A549 (cell line): ENCODE measurements at regions not wholly inside any gene's neighbourhood (a gene's known extent, or its start where the extent isn't known, plus 50 kb on each side); places are given as distances from the start of the nearest gene placed in this dataset.

Experiments used
- ATAC-seq, 2 experiments: fragments of 200-7000 bp in 1 of 2; fragments of >200 bp in 1 of 2; cut with Nextera tagmentation in 1 of 2; cut with Tn5 transposase in 1 of 2; 3 replicates each; pipeline versions ENCODE4 v1.8.0 to v1.9.1; 2018 to 2020; ENCODE audit warnings: mild to moderate bottlenecking in 1 of 2, moderate library complexity in 1 of 2
- CTCF ChIA-PET: fragments of 300-600 bp; sonication (Branson Sonifier 250); formaldehyde crosslinking; extraction: SDS; loops from one replicate; lab custom pipeline; 2021; ENCODE audit warnings: antibody characterized with exemption, inconsistent platforms; lab: Yijun Ruan, JAX
- POLR2A ChIA-PET: fragments of 350-600 bp; formaldehyde crosslinking; extraction: SDS; loops from one replicate; lab custom pipeline; 2021; ENCODE audit warnings: antibody characterized with exemption, inconsistent platforms; lab: Yijun Ruan, JAX
- DNase-seq, 2 experiments: peaks; one replicate each; pipeline versions ENCODE4 v3.0.0 to v3.0.0-alpha.2; 2011 to 2016; ENCODE audit warnings: low read depth in 1 of 2, low spot score in 1 of 2
- FAIRE-seq: peaks from 2 replicates; lab custom pipeline; 2011; peaks lifted over from hg19 to GRCh38; lab: Jason Lieb, UNC
- H3K27ac ChIP-seq, 2 experiments: fragments of >200 bp; sonication (Bioruptor Twin); formaldehyde crosslinking; 3 replicates each; pipeline ENCODE4 v1.5.1; 2016 to 2017
- H3K4me1 ChIP-seq: fragments of >200 bp; sonication (Bioruptor Twin); formaldehyde crosslinking; 3 replicates; pipeline ENCODE4 v1.6.1; 2016
- H3K4me2 ChIP-seq: fragments of >200 bp; sonication (Bioruptor Twin); formaldehyde crosslinking; 3 replicates; pipeline ENCODE4 v1.6.1; 2016
- H3K4me3 ChIP-seq: fragments of >200 bp; sonication (Bioruptor Twin); formaldehyde crosslinking; 3 replicates; pipeline ENCODE4 v1.5.1; 2016
- H3K9me3 ChIP-seq: fragments of >200 bp; sonication (Bioruptor Twin); formaldehyde crosslinking; 3 replicates; pipeline ENCODE4 v1.6.1; 2016
- ATOH8 ChIP-seq: fragments of 250-450 bp; sonication (Bioruptor Pico); IDR thresholded peaks from 2 replicates; pipeline ENCODE4 v1.5.0; 2020; ENCODE audit warnings: low read depth, mild to moderate bottlenecking, moderate library complexity
- CBX2 ChIP-seq: fragments of 200-600 bp; sonication (generic); IDR thresholded peaks from 2 replicates; pipeline ENCODE4 v1.6.1; 2016; ENCODE audit warnings: low read depth, mild to moderate bottlenecking, borderline replicate concordance
- CEBPB ChIP-seq, 2 experiments: fragments of >200 bp in 1 of 2; sonication (Bioruptor Twin) in 1 of 2; formaldehyde crosslinking in 1 of 2; IDR thresholded peaks; 2 replicates each; pipeline ENCODE4 v1.6.1; 2012 to 2016
- CHD2 ChIP-seq: fragments of 150-350 bp; IDR thresholded peaks from 2 replicates; pipeline ENCODE4 v1.6.1; 2014; ENCODE audit warnings: low read length; ENCODE audit not compliant: partially characterized antibody
- CTCF ChIP-seq: fragments of >200 bp; sonication (Bioruptor Twin); formaldehyde crosslinking; IDR thresholded peaks from 3 replicates; pipeline ENCODE4 v1.5.1; 2016
- ELK1 ChIP-seq: fragments of 150-350 bp; IDR thresholded peaks from 2 replicates; pipeline ENCODE4 v1.6.1; 2014; ENCODE audit warnings: low read depth, mild to moderate bottlenecking, low read length
- FOSB ChIP-seq: fragments of 250-450 bp; sonication (Bioruptor Pico); IDR thresholded peaks from 2 replicates; pipeline ENCODE4 v1.5.0; 2020; ENCODE audit warnings: mild to moderate bottlenecking, moderate library complexity
- FOSL2 ChIP-seq, 2 experiments: fragments of 450-650 bp in 1 of 2; fragments of >200 bp in 1 of 2; sonication (Bioruptor Twin) in 1 of 2; formaldehyde crosslinking; IDR thresholded peaks; 2 replicates each; pipeline versions ENCODE4 v1.5.0 to v1.6.1; 2016 to 2020; ENCODE audit warnings: mild to moderate bottlenecking in 1 of 2, moderate library complexity in 1 of 2
- GATA3 ChIP-seq: IDR thresholded peaks from 2 replicates; pipeline ENCODE4 v1.6.1; 2012; ENCODE audit warnings: borderline replicate concordance
- HDAC2 ChIP-seq: fragments of 200-600 bp; sonication (generic); IDR thresholded peaks from 2 replicates; pipeline ENCODE4 v1.6.1; 2016
- HEYL ChIP-seq: fragments of 250-450 bp; sonication (Bioruptor Pico); IDR thresholded peaks from 2 replicates; pipeline ENCODE4 v1.8.0; 2021; ENCODE audit warnings: mild to moderate bottlenecking, moderate library complexity
- HMGXB4 ChIP-seq: fragments of 250-450 bp; sonication (Bioruptor Pico); IDR thresholded peaks from 2 replicates; pipeline ENCODE4 v1.5.0; 2021; ENCODE audit warnings: mild to moderate bottlenecking, moderate library complexity, borderline replicate concordance
- HOXB5 ChIP-seq: fragments of 250-450 bp; sonication (Bioruptor Pico); IDR thresholded peaks from 2 replicates; pipeline ENCODE4 v1.5.0; 2020; ENCODE audit warnings: mild to moderate bottlenecking, moderate library complexity
- JUN ChIP-seq, 2 experiments: fragments of >200 bp; sonication (Bioruptor Twin); formaldehyde crosslinking; IDR thresholded peaks; 2 replicates in 1 of 2; 3 replicates in 1 of 2; pipeline ENCODE4 v1.6.1; 2016 to 2017
- JUNB ChIP-seq: fragments of >200 bp; sonication (Bioruptor Twin); formaldehyde crosslinking; IDR thresholded peaks from 2 replicates; pipeline ENCODE4 v1.6.1; 2016
- KDM5A ChIP-seq: fragments of 200-600 bp; sonication (generic); IDR thresholded peaks from 2 replicates; pipeline ENCODE4 v1.6.1; 2016; ENCODE audit warnings: antibody characterized with exemption, mild to moderate bottlenecking
- MAFK ChIP-seq: fragments of 450-650 bp; IDR thresholded peaks from 2 replicates; pipeline ENCODE4 v1.6.1; 2014; ENCODE audit not compliant: partially characterized antibody
- MAZ ChIP-seq: fragments of 150-350 bp; IDR thresholded peaks from 2 replicates; pipeline ENCODE4 v1.6.1; 2014; ENCODE audit warnings: antibody characterized with exemption, low read depth, low read length, borderline replicate concordance
- PHF8 ChIP-seq: fragments of 200-600 bp; sonication (generic); IDR thresholded peaks from 2 replicates; pipeline ENCODE4 v1.6.1; 2016; ENCODE audit warnings: low read depth, mild to moderate bottlenecking, antibody characterized with exemption, moderate library complexity, borderline replicate concordance
- POLR2AphosphoS2 ChIP-seq: conservative IDR thresholded peaks from 2 replicates; pipeline ENCODE4 v1.6.1; 2012; ENCODE audit warnings: low read length, improper control_type of control experiment, inconsistent platforms
- RAD21 ChIP-seq, 2 experiments: fragments of >200 bp in 1 of 2; sonication (Bioruptor Twin) in 1 of 2; formaldehyde crosslinking in 1 of 2; IDR thresholded peaks in 1 of 2; conservative IDR thresholded peaks in 1 of 2; 2 replicates in 1 of 2; 3 replicates in 1 of 2; pipeline ENCODE4 v1.6.1; 2012 to 2018; ENCODE audit warnings: inconsistent platforms in 1 of 2
- RARB ChIP-seq: fragments of 250-450 bp; sonication (Bioruptor Pico); IDR thresholded peaks from 2 replicates; pipeline ENCODE4 v1.8.0; 2021; ENCODE audit warnings: mild to moderate bottlenecking, moderate library complexity
- RCOR1 ChIP-seq: fragments of 150-350 bp; IDR thresholded peaks from 2 replicates; pipeline ENCODE4 v1.6.1; 2014; ENCODE audit warnings: antibody characterized with exemption, low read length, low read depth
- REST ChIP-seq: fragments of 200-600 bp; sonication (generic); IDR thresholded peaks from 2 replicates; pipeline ENCODE4 v1.6.1; 2016; ENCODE audit warnings: antibody characterized with exemption, mild to moderate bottlenecking, moderate library complexity
- RNF2 ChIP-seq: fragments of 200-600 bp; sonication (generic); IDR thresholded peaks from 2 replicates; pipeline ENCODE4 v1.6.1; 2016; ENCODE audit warnings: low read depth, mild to moderate bottlenecking, antibody characterized with exemption, moderate library complexity, borderline replicate concordance
- TFCP2L1 ChIP-seq: fragments of 250-450 bp; sonication (Bioruptor Pico); IDR thresholded peaks from 2 replicates; pipeline ENCODE4 v1.5.0; 2021; ENCODE audit warnings: mild to moderate bottlenecking
- TP53 ChIP-seq: fragments of 250-450 bp; sonication (Bioruptor Pico); IDR thresholded peaks from 2 replicates; pipeline ENCODE4 v1.5.0; 2021; ENCODE audit warnings: mild to moderate bottlenecking, moderate library complexity
- ZC3H11A ChIP-seq: fragments of 450-650 bp; IDR thresholded peaks from 2 replicates; pipeline ENCODE4 v1.6.1; 2014; ENCODE audit warnings: antibody characterized with exemption, mild to moderate bottlenecking
- ZNF302 ChIP-seq: fragments of 250-450 bp; sonication (Bioruptor Pico); IDR thresholded peaks from 2 replicates; pipeline ENCODE4 v1.9.0; 2021; ENCODE audit warnings: inconsistent platforms, mild to moderate bottlenecking, moderate library complexity
- ZSCAN20 ChIP-seq: fragments of 250-450 bp; sonication (Bioruptor Pico); IDR thresholded peaks from 2 replicates; pipeline ENCODE4 v1.8.0; 2022; ENCODE audit warnings: mild to moderate bottlenecking, moderate library complexity
- WGBS: methylation state at CpG from one replicate; pipeline ENCODE4 v1.1.6; 2017; ENCODE audit errors: missing lambda C conversion rate; 5-methylcytosine and 5-hydroxymethylcytosine counted together

- TF ChIP-seq JUNB (no peak), ZSCAN20 (no peak), MAFK (no peak), KDM5A (no peak), MAZ (no peak), GATA3 (no peak), HEYL (no peak), CHD2 (no peak), ZC3H11A (no peak), ELK1 (no peak), FOSB (CRISPR knock-in tag) (no peak), RARB (CRISPR knock-in tag) (no peak), POLR2AphosphoS2 (no peak), ATOH8 (CRISPR knock-in tag) (no peak), JUN (IDR thresholded peaks at IDR 0.05) (no peak), RNF2 (no peak), HMGXB4 (CRISPR knock-in tag) (no peak), ZNF302 (CRISPR knock-in tag) (no peak)
- TF ChIP-seq, all 56 proteins: peak for 0
- no peak overlapping the region for H3K4me2 ChIP-seq
- no peak for ATAC-seq
- no peaks in the 10 kb centered on the region for H3K4me1 ChIP-seq
- H3K9me3 ChIP-seq: no peaks in the 10 kb centered on the region
- ChIA-PET CTCF (no interaction called here), POLR2A (no interaction called here)
- 12% methylated on average over 8 of the region's 8 CpGs for WGBS
- H3K27ac ChIP-seq: no peak overlapping the region
- no peak for DNase-seq
- no peak for FAIRE-seq
- H3K4me3 ChIP-seq: no peak overlapping the region
Measured at GRCh38 chr10:64497306-64497705, 976.1 kb downstream of the REEP3 start.

GRCh38 chr10:64501807-64502206, 980.6 kb downstream of the REEP3 start:
- Histone ChIP-seq H3K27ac (no peak overlapping the region), H3K4me1 (no peaks in the 10 kb centered on the region), H3K9me3 (no peaks in the 10 kb centered on the region), H3K4me2 (no peak overlapping the region), H3K4me3 (no peak overlapping the region)
- DNase-seq (no peak), FAIRE-seq (no peak), ATAC-seq (no peak)
- ChIA-PET POLR2A (no interaction called here), CTCF (no interaction called here)
- TF ChIP-seq TFCP2L1 (CRISPR knock-in tag): no peak
- no peak for TF ChIP-seq HDAC2
- no peak for TF ChIP-seq ZNF302 (CRISPR knock-in tag)
- no peak for TF ChIP-seq CTCF
- no peak for TF ChIP-seq CEBPB (IDR thresholded peaks at IDR 0.05)
- no peak for TF ChIP-seq TP53 (CRISPR knock-in tag)
- TF ChIP-seq HEYL: no peak
- TF ChIP-seq HOXB5: no peak
- no peak for TF ChIP-seq FOSL2 (IDR thresholded peaks at IDR 0.05)
- no peak for TF ChIP-seq FOSL2 (CRISPR knock-in tag; IDR thresholded peaks at IDR 0.05)
- no peak for TF ChIP-seq FOSB (CRISPR knock-in tag)
- no peak for TF ChIP-seq RCOR1
- TF ChIP-seq REST: no peak
- no peak for TF ChIP-seq MAZ
- no peak for TF ChIP-seq MAFK
- no peak for TF ChIP-seq PHF8
- TF ChIP-seq CBX2: no peak
- TF ChIP-seq RAD21 (conservative IDR thresholded peaks at IDR 0.05 in 1 of 2, IDR thresholded peaks at IDR 0.05 in 1 of 2): no peak
- no peak for TF ChIP-seq JUN (IDR thresholded peaks at IDR 0.05)
